ENCODE measurements at regions not wholly inside any gene's neighbourhood (a gene's known extent, or its start where the extent isn't known, plus 50 kb on each side); places are given as distances from the start of the nearest gene placed in this dataset.
"Not testable (repeated sequence)": the region's sequence is repeated elsewhere in the genome, so short reads cannot be mapped to it uniquely, and the experiment has no call there.

DNA sequence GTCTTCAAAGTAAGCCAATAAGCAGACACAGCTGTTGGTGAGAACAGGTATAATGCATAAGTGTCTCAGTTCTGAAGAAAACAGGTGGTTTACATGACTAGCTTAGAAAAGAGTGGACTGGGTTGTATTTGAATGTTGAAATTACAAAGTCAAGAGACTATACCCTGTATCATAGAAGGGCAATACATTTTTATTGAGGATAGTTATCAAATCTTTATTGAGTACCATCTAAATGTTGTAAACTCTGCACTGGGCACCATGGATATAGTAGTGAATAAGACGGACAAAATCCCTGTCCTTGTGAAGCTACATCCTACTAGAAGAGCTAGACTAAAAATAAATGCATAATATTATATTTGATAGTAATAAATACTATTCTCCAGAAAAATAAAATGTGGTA lies 88.5 kb upstream of the CDC42EP3 start:
- DNase-seq, result not testable (repeated sequence)

DNA sequence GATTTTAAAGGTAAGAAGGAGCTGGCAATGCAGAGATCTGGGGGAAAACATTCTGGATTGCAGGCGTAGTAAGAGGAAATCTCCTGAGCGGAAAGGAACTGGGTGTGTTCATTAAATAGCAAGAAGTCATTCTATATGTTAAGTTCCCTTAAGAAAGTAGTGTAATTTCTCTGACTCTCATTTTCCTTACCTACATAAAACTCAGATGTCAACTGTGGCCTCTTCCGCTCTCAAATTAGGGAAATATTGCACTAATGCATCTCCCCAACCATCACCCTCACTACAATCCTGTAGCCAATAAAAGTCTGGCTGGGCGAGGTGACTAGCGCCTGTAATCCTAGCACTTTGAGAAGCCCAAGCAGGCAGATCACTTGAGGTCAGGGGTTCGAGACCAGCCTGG lies 89.0 kb upstream of the CDC42EP3 start:
- no peak for DNase-seq

DNA sequence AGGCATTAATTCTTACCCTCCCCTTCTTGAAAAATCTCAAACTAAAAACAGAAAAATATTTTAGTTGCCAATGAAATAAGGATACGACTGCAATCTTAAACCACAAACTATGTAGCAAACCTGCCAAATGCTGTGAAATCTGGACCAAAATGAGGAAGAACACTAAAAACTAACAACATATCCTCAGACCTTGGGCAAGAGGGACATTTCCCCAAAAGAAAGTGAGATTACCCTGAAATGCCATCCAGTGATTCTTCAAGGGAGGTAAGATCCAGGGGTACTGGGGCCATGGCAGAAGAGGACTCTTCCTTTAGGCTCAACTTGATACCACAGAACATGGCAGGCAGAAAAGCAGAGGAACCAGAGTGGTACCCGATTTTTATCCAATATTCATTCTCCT lies 90.8 kb upstream of the CDC42EP3 start:
- not testable (repeated sequence) for DNase-seq

DNA sequence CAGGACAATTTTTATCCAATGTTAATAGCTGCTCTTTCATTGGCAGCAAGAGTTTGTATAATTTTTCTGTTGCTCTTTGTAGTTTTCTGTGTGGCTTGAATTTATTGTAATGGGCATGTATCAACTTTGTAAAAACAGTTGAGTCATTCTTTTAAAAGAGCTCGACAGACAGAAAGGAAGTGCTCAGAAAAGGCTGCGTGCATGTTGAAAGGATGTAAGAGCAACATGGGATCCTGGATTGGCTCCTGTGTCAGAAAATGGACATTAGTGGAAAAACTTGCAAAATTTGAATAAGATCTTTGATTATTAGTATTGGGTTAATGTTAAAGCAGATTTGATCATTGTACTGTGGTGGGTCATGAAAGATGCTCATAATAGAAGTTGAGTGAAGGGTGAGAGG lies 93.3 kb upstream of the CDC42EP3 start:
- no peak for DNase-seq

DNA sequence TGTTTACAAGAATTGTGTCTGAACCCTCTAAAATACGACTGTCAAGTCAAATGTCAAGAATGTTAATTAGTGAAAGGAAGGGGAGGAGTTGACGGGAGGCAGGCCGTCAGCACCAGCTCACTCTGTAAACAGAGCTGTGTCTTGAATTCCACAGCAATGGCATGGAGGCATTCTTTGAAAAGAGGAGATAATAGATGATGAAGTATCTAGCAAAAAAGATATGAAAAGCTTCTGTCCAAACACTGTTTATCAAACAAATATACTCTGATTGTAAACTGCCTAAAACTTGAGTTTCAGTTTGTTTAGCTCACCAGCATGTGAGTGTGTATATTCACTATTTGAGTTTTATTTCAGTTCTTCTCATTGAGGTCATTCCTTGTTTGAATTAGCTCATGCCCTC lies 94.7 kb upstream of the CDC42EP3 start:
- no peak for DNase-seq

DNA sequence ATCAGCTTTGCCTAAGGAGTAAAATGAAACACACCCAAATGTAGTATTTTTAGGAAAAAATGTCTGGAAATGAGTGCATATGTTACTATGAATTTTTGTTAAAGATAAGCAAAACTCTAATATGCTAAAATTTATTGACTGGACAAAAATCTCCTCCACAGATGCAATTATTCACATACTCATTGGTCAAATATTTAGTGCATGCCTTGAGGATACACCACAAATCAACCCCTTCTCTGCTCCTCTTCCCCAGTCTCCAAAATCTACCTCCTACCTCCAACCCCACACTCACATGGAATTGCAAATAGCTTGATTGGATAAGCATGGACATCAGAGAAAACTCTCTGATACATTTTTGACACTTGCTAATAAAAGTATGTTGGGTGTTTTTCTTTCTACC lies 95.6 kb upstream of the CDC42EP3 start:
- no peak for DNase-seq

DNA sequence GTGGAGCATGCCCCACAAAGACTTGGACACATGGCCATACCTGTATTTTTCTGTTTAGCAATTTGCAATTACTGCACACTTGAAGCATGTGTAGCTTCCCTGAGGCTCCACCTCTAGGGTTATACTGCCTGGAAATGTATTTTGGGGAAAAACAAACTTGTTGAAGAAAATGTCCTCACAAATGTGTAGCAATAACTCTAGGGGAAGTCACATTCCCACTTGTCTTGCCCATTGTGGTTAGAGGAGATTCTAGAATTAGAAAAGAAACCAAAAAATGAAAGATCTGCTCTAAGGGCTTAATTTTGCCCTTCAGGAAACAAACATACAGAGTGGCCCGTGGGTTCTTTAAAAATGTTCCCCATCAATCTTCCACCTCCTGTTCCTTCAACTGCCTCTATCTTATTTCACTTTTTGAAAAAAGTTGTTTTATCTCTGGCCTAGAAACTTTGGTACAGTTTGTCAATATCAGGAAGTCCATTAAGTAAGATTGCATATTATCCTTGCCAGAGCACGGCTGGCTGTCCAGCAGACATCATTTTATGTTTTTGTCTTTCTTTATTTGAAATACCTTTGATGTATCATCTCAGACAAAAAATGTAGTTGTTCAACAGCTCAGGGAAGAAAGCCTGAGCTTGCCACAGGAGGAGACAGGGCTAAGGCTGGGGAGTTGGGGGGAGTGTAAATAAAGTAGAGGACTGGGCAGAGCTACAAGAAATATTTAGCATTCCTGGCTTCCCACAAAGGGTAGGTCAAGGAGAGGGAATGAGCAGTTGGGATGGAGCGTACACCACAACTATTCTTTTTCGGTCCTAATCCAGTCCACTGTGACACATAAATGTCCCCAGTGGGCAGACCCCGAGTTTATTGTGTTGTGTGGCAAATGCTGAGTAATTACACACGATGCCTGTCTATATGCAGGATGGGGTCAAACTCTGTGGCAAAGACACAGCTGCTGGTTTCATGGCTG lies 96.8 kb upstream of the CDC42EP3 start:
- DNase-seq, result no peak

DNA sequence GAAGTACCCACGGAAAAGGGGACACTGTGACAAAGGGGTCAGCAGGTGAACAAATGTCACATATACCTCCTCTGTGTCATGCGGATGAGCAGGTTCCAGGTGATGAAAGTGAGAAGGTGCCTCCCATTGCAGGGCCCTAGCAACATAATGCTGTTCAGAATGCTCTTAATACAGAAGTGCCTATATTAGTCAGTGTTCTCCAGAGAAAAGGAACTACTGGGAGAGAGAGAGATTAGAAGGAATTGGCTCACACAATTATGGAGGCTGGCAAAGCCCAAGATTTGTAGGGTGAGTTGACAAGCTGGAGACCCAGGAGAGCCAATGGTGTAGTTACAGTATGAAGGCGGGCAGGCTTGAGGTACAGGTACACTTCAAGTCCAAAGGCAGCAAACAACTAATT lies 98.1 kb upstream of the CDC42EP3 start:
- DNase-seq, result no peak

DNA sequence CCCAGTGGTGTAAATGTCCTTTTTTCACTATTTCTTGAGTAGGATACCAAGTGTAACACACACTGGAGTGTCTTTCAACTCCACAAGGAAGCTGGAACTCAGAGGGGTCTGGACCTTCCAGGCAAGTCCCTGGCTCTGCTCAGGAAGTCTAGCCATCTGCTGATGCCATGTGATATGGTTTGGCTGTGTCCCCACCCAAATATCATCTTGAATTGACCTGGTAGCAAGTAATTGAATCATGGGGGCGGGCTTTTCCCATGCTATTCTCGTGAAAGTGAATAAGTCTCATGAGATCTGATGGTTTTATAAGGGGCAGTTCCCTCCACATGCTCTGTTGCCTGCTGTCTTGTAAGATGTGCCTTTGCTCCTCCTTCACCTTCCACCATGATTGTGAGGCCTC lies 99.4 kb upstream of the CDC42EP3 start:
- no peak for DNase-seq

DNA sequence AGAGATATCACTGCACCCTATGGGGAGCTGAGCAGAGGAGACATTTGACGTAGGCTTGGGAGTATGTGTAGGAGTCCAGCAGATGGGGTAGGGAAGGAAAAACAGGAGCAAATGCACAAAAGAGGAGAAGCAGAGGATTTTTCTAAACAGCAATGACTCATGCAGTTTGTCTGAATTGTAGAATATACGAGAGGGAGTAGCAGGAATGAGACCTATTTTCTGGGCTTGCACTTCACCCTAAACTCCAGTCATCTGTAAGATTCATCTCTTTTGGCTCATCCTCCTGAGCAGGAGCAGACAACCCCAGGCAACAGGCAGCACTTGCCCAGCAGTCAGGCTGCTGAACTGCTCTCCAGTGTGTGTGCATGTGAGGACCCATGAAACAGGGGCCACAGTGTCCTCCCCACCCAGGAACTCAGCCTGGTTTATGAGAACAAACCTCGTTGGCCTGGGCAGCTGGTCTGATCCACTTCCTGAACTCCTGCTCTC lies 100.2 kb upstream of the CDC42EP3 start:
- DNase-seq, result no peak

DNA sequence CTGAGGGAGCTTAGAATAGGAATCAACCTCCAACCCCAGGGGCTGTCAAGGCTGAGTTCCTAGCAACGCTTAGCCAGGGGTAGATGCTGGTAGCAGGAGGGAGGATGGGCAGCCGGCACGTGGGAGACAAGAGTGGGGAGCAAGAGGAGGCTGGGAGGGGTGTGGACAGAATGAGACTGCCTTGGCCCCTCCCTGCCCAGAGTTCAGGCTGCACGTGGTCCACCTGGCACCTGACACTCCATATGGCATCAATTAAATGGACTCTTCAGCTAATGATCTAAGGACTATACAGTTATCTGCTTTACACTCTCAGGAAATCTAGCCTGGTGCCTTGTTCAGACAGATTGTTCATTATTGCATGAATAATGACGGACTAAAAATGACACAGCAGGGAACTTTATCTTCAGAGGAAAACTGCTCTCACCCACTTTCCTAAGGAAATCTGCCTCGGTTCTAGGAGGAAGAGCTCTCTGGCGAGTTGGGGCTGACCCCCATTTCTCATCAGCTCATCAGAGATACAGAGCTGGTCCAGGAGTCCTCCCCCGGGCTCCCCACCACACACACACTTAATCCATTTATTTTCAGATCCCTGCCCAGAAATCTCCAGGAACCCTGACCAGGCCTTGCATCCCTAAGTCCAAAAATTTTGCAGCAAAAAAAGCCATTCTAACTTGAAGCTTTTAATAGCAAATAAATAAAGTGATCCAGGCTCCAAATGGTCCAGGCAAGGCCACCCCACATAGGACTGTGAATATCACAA lies 102.1 kb upstream of the CDC42EP3 start:
- no peak for DNase-seq

DNA sequence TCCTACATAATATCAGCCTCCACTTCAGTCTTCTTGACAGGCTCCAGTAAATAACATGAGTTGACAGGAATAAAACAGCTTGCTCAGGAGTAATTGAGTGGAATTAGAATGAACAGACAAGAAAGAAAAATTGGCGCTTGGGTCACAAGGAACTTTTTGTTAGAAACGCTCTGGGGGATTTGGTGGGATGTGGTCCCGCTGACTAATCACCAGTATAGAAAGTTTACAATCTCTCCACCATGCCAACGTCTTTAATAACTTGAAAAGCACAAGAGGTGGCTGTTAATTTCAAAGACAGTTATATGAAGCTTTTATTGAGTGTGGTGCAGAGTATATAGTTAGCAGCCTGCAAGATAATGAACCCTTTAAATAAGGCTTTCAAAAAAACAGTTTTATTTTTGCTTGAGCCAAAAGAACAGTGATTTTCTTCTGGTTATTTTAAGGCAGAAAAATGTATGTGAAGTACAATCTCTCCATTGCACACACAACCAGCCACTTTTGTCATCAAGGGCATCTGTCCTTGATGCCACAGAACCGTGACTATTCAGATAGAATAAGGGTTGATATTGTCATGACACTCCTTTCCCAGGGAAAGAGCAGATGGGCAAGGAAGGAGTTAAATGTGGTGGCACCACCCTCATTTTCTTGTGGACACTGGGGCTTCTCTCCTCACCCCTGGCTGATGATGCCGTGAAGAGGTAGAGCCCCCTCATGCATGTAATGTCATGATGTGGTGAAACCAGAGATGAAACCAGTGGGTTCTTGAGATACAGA lies 102.9 kb upstream of the CDC42EP3 start:
- DNase-seq, result not testable (repeated sequence)

DNA sequence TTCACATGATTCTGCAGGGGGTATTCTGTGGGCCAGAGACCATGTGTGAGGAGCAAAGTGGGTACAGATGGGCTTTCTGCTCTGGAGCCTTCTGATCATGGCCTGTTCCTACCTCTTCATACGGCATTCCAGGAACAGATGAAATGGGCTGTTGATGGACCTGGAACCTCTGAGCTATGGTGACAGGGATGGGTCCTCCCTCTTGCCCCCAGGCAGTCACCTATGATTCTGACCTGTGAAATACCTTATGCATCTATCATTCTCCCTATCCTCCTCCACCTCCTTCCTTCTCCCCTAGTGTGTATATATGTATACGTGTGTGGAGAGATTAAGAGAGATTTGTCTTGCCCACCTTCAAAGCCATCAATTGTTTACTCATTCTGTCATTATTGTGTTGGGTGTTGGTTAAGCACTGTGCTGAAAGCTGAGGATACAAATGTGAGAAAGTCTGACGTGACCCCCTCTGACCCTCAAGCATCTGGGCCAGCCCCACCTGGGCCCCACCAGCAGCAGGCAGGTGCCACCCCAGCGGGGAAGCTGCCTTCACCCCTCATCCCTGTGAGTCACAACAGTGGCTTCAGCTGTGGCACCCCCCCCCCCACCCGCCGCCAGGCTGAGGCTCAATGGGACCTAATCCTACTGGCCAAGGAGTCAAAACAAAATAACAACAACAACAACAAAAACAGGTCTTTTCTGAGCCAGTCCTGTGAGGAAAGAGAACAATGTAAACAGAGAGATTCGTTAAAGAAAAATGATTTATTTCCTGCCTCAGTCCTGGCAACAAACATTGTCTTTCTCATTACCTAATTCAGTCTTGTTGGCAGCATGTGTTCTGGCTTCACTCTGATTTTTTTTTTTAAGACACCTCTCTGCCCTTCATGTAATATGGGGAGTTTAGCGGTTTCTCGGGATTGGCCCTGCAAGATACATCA lies 103.8 kb upstream of the CDC42EP3 start:
- DNase-seq, result no peak

DNA sequence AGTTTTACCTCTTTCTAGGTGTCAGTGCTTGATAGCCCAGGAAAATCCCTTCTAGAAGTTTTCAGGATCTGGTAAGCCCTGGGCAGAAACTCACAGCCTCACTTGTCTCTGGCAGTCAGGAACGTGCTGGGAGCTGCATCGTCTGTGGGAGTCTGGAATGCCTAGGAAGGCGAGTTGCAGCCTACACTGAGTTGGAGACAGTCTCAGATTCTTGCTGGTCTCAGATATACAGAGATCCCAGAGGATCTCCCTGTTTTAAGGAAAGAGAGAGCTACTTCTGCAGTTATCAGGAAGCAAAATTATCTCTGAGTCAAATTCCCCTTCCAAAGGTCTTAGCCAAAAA lies 104.4 kb upstream of the CDC42EP3 start:
- no peak for DNase-seq

DNA sequence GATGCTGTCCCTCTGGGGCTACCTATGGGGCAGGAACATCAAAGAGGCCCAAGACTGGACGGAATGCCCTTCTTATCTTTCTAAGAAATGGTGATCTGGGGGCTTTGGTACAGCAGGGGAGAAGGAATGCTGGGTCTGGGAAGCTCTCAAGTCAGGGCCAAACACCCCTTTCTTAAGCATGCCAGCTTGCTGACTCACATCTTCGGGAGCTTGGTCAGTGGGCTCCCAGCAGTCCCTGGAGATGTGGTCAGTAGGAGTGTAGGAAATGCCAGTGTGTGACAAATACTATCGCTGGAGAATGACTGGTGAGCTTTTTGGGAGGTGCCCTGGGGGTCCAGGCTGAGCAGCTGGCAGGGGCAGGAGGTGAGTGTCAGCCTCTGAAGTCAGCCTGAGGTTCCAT lies 105.0 kb upstream of the CDC42EP3 start:
- no peak for DNase-seq

DNA sequence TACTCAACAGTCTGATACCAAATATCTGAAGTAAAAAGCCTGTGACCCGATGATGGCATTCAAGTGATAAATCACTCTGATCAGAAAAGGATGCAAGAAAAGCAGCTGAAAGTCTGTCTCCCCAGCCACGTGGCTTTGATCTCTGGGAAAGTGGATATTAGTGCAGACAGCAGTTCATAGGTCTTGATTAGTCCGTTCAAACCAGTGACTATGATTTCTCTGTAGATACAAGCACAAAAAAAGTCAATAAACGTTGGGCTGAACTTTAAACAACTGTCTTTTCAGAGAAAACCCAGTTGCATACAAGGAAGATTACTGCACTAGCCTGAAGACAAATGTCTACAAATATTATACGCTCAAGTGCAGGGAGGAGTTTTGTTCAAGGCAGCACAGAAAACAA lies 107.7 kb upstream of the CDC42EP3 start:
- DNase-seq, result no peak

DNA sequence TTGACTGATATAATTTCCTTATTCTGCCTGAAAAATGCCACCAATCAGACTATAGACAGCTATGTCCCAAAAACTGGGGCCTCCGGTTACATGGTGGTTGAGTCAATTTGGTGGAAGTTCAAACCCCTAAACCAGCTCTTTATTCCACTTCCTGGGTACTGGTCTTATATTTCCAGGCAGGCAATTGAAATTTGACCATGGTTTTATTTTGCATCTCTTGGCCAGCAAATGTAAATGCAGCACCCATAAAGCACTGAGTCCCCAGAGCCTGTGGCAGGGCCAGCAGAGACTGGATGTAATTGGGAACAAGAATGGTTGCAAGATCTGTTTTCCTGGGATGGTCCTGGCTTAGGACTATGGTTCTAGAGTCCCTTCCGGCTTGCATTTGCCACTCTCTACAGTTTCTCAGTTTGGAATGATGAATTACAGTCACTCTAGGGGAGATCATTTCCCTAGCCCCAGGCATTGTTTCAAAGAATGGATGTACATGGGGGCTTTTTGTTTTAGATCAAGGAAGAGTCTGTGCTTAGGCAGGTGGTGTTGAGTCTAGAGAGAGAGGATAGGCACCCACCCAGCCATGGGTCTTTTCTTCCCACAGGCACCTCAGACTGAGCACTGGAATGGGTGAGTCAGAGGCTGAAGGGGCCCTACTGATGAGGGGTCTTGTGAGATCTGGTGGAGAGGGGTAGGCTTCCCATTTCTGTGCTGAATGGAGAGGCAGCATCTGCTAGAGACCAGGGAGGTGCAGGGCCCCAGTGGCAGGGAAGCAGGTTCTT lies 108.4 kb upstream of the CDC42EP3 start:
- DNase-seq, result no peak

DNA sequence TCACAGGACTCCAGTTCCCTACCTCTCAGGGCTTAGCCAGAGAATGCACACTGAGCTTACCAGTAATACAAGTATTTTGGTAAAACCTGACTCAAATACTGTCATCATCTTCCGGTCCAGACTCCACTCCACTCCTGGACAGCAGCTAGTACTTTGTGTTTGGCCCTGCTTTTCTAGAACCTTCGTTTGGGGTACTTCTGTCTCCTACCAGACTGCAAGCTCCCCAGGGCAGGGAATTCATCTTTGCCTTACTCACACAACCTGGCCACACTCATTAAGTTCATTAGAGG lies 108.9 kb upstream of the CDC42EP3 start:
- no peak for DNase-seq

DNA sequence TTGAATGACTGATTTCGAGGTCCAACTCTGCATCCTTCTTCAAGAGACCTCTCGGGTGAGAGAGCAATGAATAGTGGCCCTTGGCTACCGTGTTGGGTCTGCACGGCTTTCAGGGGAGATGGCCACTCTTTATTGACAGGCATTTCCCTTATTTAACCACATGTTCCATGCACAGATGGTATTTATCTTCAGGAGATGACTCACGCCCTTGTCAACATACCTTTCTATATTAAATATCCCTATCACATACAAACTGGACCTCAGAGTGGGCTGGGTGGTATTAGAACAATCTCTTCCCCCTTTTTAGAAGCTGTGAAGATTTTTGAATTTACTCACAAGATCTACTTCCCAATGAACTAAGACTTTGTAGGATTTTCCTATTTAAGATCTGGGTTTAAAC lies 109.6 kb upstream of the CDC42EP3 start:
- DNase-seq, result no peak

DNA sequence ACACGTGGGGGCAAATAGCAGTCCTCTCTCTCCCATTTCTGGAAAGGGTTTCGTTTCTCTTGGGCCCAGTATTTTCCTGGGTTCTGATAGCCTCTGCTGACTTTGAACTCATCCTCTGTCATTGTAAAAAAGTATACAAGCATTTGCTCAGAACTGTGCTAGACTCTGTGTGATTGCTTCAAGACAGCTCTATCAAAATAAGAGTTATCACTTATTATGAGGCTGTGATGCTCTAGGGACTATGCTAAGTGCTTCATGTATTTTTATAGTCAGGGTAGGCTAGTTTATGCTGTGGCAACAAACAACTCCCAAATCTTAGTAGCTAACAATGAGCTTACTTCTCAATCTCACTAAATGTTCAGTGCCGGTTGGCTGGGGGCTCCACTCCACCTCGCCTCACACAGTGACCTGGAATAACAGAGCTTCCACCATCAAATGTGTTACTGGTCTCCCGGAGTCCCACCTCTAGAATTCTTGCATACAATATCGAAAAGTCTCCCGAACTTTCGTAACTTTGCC lies 110.8 kb upstream of the CDC42EP3 start:
- no peak for DNase-seq

DNA sequence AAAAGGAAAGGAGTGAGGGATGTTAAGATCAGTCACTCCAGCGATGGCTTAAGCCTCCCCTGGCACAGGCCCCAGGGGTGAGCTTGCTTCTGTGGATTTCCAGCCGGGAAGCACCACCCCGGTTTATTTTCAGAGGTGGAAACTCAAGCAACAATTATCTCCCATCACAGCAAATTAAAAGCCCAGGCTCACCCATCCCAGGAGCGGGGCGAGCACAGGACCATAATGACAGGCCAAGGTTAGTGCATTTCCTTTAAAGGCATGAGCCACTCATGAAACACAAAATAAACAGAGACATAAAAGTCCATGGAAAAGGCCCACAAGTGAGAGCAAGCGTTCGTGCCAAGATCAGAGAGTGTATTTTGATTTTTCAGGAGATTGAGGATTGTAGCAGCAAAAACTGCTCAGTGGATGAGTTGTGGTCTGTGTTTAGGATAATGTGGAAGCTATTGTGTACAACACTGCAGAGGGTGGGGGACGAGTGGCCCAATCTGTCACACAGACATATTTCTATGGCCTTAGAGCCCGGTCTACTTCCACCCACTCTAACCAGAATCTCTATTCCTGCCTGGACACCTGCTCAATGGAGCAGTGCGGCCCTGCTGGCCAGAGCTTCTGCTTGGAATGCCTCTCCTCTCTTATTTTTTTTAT lies 111.4 kb upstream of the CDC42EP3 start:
- peak; percentile 9 for DNase-seq

Data from NCI-H1092 (cell line).